RWPE1 (cell line): ENCODE measurements at regions not wholly inside any gene's neighbourhood (a gene's known extent, or its start where the extent isn't known, plus 50 kb on each side); places are given as distances from the start of the nearest gene placed in this dataset.

Experiments used
- CTCF ChIA-PET: fragments of 350-600 bp; sonication (Branson Sonifier 250); formaldehyde crosslinking; extraction: SDS; loops from one replicate; lab custom pipeline; 2021; lab: Yijun Ruan, JAX
- POLR2A ChIA-PET: fragments of 400-600 bp; formaldehyde crosslinking; extraction: SDS; loops from one replicate; lab custom pipeline; 2020; ENCODE audit warnings: antibody characterized with exemption; ENCODE audit not compliant: low non-redundant PET; lab: Yijun Ruan, JAX
- DNase-seq: peaks from one replicate; pipeline ENCODE4 v3.0.0; 2012; ENCODE audit warnings: low spot score
- H3K27ac ChIP-seq: fragments of 450-650 bp; 2 replicates; pipeline ENCODE4 v1.5.1; 2017
- CTCF ChIP-seq: fragments of 450-650 bp; conservative IDR thresholded peaks from 2 replicates; pipeline ENCODE4 v1.5.1; 2017; ENCODE audit warnings: low read depth, mild to moderate bottlenecking

- H3K27ac ChIP-seq = no peak overlapping the region
- CTCF ChIA-PET = no interaction called here
- POLR2A ChIA-PET = no interaction called here
Observed at GRCh38 chr11:112826026-112826425, 135.2 kb upstream of the NCAM1 start.

GRCh38 chr11:112826788-112827187 is 134.4 kb upstream of the NCAM1 start:
- POLR2A ChIA-PET = no interaction called here
- no peak for DNase-seq
- CTCF ChIA-PET = no interaction called here
- H3K27ac ChIP-seq = no peak overlapping the region
- TF ChIP-seq CTCF = no peak

More at GRCh38 chr11:112826026-112826425, 135.2 kb upstream of the NCAM1 start:
- no peak for DNase-seq
- TF ChIP-seq CTCF = no peak

GRCh38 chr11:112828421-112828820 is 132.8 kb upstream of the NCAM1 start:
- no peak for DNase-seq
- POLR2A ChIA-PET = no interaction called here
- TF ChIP-seq CTCF = no peak
- H3K27ac ChIP-seq = no peak overlapping the region
- CTCF ChIA-PET = no interaction called here

- H3K27ac ChIP-seq = no peak overlapping the region
- POLR2A ChIA-PET = no interaction called here
- DNase-seq = no peak
- CTCF ChIA-PET = interaction anchor here (0.5 to 0.7 kb wide), 3 partner anchors 180 to 672 kb away, joined by 3 to 5 read pairs (median 3); no protein-coding TSS in a partner anchor
- TF ChIP-seq CTCF = no peak
Observed at GRCh38 chr11:112829971-112830654, 131.1 kb upstream of the NCAM1 start.

- ChIA-PET POLR2A (no interaction called here), CTCF (interaction anchor here (0.6 kb wide), 1 partner anchor 655 kb away, joined by 5 read pairs; no protein-coding TSS in a partner anchor)
- no peak overlapping the region for H3K27ac ChIP-seq
- no peak for DNase-seq
- no peak for TF ChIP-seq CTCF
Observed at GRCh38 chr11:112831041-112831440, 130.2 kb upstream of the NCAM1 start.

- ChIA-PET POLR2A (no interaction called here), CTCF (interaction anchor here (0.9 kb wide), 1 partner anchor 244 kb away, joined by 5 read pairs; no protein-coding TSS in a partner anchor)
- peak; percentile 52 for DNase-seq
- peak overlapping the region; percentile 35; the same call in 1 of the 2 replicates for H3K27ac ChIP-seq
- no peak for TF ChIP-seq CTCF
Observed at GRCh38 chr11:112831969-112832766, 129.1 kb upstream of the NCAM1 start.
